ENCODE measurements at regions not wholly inside any gene's neighbourhood (a gene's known extent, or its start where the extent isn't known, plus 50 kb on each side); places are given as distances from the start of the nearest gene placed in this dataset.

DNA sequence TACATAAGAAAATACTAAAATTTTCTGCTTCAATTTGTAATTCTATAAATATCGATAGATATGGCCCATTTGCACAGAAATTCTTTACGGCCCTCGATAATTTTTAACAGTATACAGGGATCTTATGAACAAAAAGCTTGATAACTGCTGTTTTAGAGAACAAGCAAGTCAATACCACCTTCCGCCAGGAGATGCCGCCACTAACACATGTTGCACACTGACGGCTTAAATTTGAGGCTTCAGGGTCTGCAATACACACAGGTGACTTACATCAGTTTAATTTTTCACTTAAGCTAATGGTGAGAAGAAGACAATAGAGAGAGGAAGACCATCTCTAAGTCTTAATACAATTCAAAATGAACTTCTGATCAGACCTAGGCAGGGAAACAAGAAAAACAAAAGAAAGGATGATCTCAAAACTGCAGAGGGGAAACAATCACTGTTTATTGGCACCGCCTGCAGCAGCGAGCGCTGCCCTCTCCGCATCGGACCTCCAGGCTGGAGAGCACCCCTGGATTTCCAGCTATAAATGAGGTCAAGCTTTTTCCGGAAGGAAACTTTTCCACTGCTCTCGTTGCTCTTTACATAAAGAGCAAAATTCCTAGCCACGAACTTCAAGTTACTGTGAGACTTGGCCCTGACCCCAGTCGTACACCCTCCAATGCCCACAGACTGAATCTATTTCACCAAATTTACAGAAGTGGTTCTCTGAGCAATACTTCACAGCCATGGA lies 53.9 kb downstream of the OTOR start:
- peaks cover 6% of the 10 kb centered on the region for H3K4me1 Mint-ChIP-seq (ENCODE audit: low read depth)
- TF ChIP-seq, protein P1, sequence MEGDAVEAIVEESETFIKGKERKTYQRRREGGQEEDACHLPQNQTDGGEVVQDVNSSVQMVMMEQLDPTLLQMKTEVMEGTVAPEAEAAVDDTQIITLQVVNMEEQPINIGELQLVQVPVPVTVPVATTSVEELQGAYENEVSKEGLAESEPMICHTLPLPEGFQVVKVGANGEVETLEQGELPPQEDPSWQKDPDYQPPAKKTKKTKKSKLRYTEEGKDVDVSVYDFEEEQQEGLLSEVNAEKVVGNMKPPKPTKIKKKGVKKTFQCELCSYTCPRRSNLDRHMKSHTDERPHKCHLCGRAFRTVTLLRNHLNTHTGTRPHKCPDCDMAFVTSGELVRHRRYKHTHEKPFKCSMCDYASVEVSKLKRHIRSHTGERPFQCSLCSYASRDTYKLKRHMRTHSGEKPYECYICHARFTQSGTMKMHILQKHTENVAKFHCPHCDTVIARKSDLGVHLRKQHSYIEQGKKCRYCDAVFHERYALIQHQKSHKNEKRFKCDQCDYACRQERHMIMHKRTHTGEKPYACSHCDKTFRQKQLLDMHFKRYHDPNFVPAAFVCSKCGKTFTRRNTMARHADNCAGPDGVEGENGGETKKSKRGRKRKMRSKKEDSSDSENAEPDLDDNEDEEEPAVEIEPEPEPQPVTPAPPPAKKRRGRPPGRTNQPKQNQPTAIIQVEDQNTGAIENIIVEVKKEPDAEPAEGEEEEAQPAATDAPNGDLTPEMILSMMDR (IDR thresholded peaks at IDR 0.05) = peak; percentile 97
- H3K9me3 Mint-ChIP-seq (ENCODE audit: low read depth) = no peaks in the 10 kb centered on the region

DNA sequence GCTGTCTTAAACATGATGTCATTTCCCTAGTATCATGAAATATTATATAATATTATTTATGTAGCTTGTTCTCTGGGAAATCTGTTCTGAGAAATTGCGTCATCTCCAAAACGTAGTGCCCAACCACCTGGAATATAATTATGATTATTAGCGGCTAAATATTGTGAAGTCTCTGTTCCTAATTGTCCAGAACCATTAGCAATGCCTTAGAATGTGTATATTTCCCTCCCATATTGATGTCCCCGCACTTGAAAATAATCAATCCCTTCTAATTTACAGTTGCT lies 54.4 kb downstream of the OTOR start:
- H3K36me3 Mint-ChIP-seq (ENCODE audit: low read depth) = no peaks in the 10 kb centered on the region
- H3K4me1 Mint-ChIP-seq (ENCODE audit: low read depth) = peaks cover 6% of the 10 kb centered on the region

More for the DNA sequence above, 53.9 kb downstream of the OTOR start:
- no peak for DNase-seq (ENCODE audit: low spot score)
- Mint-ChIP-seq H3K27ac (ENCODE audit: unreplicated experiment) (peak overlapping the region; percentile 13), H3K4me3 (ENCODE audit: unreplicated experiment) (no peak overlapping the region), H3K27me3 (ENCODE audit: low read depth) (peaks cover 60% of the 10 kb centered on the region), H3K36me3 (ENCODE audit: low read depth) (no peaks in the 10 kb centered on the region)

DNA sequence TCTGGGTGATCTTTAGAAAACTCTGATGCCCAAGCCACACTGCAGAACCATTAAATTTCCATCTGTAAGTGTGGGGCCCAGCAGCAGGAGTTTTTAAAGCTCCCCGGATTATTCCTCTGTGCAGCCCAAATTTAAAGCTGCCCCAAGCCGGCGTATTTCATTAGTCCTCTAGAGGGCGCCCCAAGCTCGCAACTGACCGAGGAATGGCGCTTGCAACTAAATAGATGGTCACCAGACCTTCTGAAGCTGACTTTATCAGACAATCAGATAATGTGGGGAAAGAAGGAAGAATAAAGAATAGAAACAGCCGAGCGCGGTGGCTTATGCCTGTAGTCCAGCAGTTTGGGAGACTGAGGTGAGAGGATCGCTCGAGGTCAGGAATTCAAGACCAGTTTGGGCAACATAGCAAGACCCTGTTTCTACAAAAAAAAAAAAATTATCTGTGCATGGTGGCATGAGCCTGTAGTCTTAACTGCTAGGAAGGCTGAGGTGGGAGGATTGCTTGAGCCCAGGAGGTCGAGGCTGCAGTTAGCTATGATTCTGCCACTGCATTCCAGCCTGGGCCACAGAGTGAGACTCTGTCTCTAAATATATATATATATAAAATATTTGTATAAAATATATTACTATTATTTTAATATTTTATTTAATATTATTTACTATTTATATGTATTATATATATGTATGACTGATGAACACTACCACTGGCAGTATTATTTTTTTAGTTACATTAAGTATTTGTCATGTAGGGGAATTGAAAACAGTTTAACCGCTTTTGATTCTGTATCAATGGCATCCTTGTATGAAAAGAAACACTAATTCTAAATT lies 56.0 kb downstream of the OTOR start:
- Mint-ChIP-seq H3K9me3 (ENCODE audit: low read depth) (no peaks in the 10 kb centered on the region), H3K36me3 (ENCODE audit: low read depth) (no peaks in the 10 kb centered on the region), H3K4me3 (ENCODE audit: unreplicated experiment) (no peak overlapping the region), H3K27me3 (ENCODE audit: low read depth) (peaks cover 67% of the 10 kb centered on the region), H3K4me1 (ENCODE audit: low read depth) (peaks cover 6% of the 10 kb centered on the region), H3K27ac (ENCODE audit: unreplicated experiment) (no peak overlapping the region)
- no peak for DNase-seq (ENCODE audit: low spot score)
- TF ChIP-seq, protein P1 (IDR thresholded peaks at IDR 0.05) = peak; percentile 93

More for the DNA sequence above, 54.4 kb downstream of the OTOR start:
- Mint-ChIP-seq H3K9me3 (ENCODE audit: low read depth) (no peaks in the 10 kb centered on the region), H3K4me3 (ENCODE audit: unreplicated experiment) (no peak overlapping the region), H3K27ac (ENCODE audit: unreplicated experiment) (no peak overlapping the region), H3K27me3 (ENCODE audit: low read depth) (peaks cover 64% of the 10 kb centered on the region)
- DNase-seq (ENCODE audit: low spot score) = no peak
- TF ChIP-seq, protein P1 (IDR thresholded peaks at IDR 0.05) = no peak

DNA sequence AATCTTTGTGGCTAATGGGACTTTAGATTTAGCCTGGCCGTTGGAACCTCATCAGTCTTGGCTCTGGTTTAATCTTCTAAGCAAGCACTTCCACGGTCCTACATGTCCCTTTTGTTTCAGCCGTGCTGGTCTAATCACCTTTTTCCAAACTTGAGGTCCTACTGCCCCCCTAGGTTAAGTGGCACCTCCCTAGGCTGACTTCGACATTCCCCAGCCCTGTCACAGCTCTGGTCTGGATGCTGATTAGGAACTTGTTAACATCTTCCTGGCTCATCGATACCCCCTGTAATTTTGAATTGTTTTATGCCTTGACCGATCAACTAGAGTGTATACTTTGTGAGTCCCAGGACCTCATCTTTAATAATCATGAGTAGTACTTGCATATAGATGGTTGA lies 56.6 kb downstream of the OTOR start:
- Mint-ChIP-seq H3K27me3 (ENCODE audit: low read depth) (peaks cover 67% of the 10 kb centered on the region), H3K4me3 (ENCODE audit: unreplicated experiment) (no peak overlapping the region), H3K9me3 (ENCODE audit: low read depth) (no peaks in the 10 kb centered on the region), H3K36me3 (ENCODE audit: low read depth) (no peaks in the 10 kb centered on the region), H3K27ac (ENCODE audit: unreplicated experiment) (no peak overlapping the region), H3K4me1 (ENCODE audit: low read depth) (peaks cover 6% of the 10 kb centered on the region)
- no peak for DNase-seq (ENCODE audit: low spot score)
- TF ChIP-seq, protein P1 (IDR thresholded peaks at IDR 0.05) = no peak

- peaks cover 60% of the 10 kb centered on the region for H3K27me3 Mint-ChIP-seq (ENCODE audit: low read depth)
- no peaks in the 10 kb centered on the region for H3K9me3 Mint-ChIP-seq (ENCODE audit: low read depth)
- TF ChIP-seq, protein P1 (IDR thresholded peaks at IDR 0.05) = no peak
- no peak for DNase-seq (ENCODE audit: low spot score)
- H3K27ac Mint-ChIP-seq (ENCODE audit: unreplicated experiment) = no peak overlapping the region
- H3K36me3 Mint-ChIP-seq (ENCODE audit: low read depth) = no peaks in the 10 kb centered on the region
- peaks cover 6% of the 10 kb centered on the region for H3K4me1 Mint-ChIP-seq (ENCODE audit: low read depth)
- no peak overlapping the region for H3K4me3 Mint-ChIP-seq (ENCODE audit: unreplicated experiment)
Measured at GRCh38 chr20:16806061-16806460, 57.9 kb downstream of the OTOR start.

Measured in chondrocyte (in vitro differentiated cells).